ENCODE measurements at regions not wholly inside any gene's neighbourhood (a gene's known extent, or its start where the extent isn't known, plus 50 kb on each side); places are given as distances from the start of the nearest gene placed in this dataset.

DNA sequence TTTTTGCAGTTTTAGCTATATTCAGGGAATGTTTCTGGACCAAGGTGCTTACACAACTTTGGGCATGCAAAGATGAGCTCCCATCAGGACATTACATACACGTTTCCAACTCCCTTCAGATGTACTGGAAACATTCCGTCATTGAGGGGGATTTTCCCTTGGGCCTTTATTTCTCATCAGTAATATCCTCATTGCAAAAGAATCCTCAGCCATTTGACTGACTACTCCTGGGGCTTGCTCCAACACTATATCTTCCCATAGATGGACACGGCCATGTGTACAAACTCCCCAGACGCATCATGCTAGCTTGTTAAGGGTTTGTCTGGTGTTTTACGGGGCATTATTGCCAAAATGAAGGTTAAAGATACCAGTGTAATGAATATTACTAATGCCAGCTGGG, 59.3 kb upstream of the NUP160 start:
- no peak for DNase-seq (ENCODE audit: low read depth in 1 of 2, low spot score in 2 of 2)
- FAIRE-seq = no peak
- CTCF ChIA-PET (ENCODE audit: partially characterized antibody) = interaction anchor here (0.6 to 0.7 kb wide), 5 partner anchors 12 to 1493 kb away, joined by 3 to 4 read pairs (median 3); no protein-coding TSS in a partner anchor
- no peak for TF ChIP-seq CREB1 (IDR thresholded peaks at IDR 0.05)
- no peak for TF ChIP-seq KDM4A (IDR thresholded peaks at IDR 0.05; ENCODE audit: low read depth, low read length, severe bottlenecking)
- no peak for TF ChIP-seq RNF2 (IDR thresholded peaks at IDR 0.05; ENCODE audit: borderline replicate concordance, low read depth, low read length, missing control alignments, poor library complexity, severe bottlenecking)
- TF ChIP-seq YY1 (IDR thresholded peaks at IDR 0.05; ENCODE audit: low read depth, low read length) = no peak
- TF ChIP-seq EZH2 (IDR thresholded peaks at IDR 0.05; ENCODE audit: low read depth, low read length, severe bottlenecking) = no peak
- TF ChIP-seq PHF8 (conservative IDR thresholded peaks at IDR 0.05; ENCODE audit: low read depth, low read length) = no peak
- no peak for TF ChIP-seq POLR2A (IDR thresholded peaks at IDR 0.05; ENCODE audit: control extremely low read depth in 1 of 2, low read depth in 2 of 2, low read length in 2 of 2)
- no peak for TF ChIP-seq NRF1 (IDR thresholded peaks at IDR 0.05; ENCODE audit: low read depth, low read length)
- TF ChIP-seq SIRT6 (IDR thresholded peaks at IDR 0.05; ENCODE audit: low read length) = no peak
- TF ChIP-seq POU5F1 (IDR thresholded peaks at IDR 0.05; ENCODE audit: low read depth, low read length) = no peak
- TF ChIP-seq CBX8 (IDR thresholded peaks at IDR 0.05; ENCODE audit: borderline replicate concordance, low read depth, low read length) = no peak
- TF ChIP-seq SP4 (IDR thresholded peaks at IDR 0.05; ENCODE audit: low read length) = no peak
- no peak for TF ChIP-seq KDM1A (IDR thresholded peaks at IDR 0.05; ENCODE audit: borderline replicate concordance, low read length)
- TF ChIP-seq JUN (IDR thresholded peaks at IDR 0.05; ENCODE audit: low read depth, low read length) = no peak
- no peak for TF ChIP-seq EP300 (IDR thresholded peaks at IDR 0.05; ENCODE audit: borderline replicate concordance in 1 of 2, low read depth in 2 of 2, low read length in 2 of 2)

More for the DNA sequence above, 59.3 kb upstream of the NUP160 start:
- Histone ChIP-seq H3K18ac (ENCODE audit: extremely low read depth, low read length) (no peak overlapping the region), H3K9ac (replicated peaks in 1 of 4; ENCODE audit: extremely low read depth in 1 of 4, low read depth in 3 of 4, low read length in 3 of 4) (no peak overlapping the region), H2BK20ac (ENCODE audit: low read length) (no peak overlapping the region), H3K23ac (ENCODE audit: insufficient read length) (no peak overlapping the region), H4K20me1 (replicated peaks in 1 of 2; ENCODE audit: control insufficient read depth in 1 of 2, insufficient read depth in 2 of 2, low read length in 2 of 2) (no peaks in the 10 kb centered on the region), H3K4me1 (replicated peaks in 1 of 4; ENCODE audit: control insufficient read depth in 3 of 4, insufficient read depth in 4 of 4, low read length in 3 of 4) (no peaks in the 10 kb centered on the region), H4K5ac (ENCODE audit: insufficient read length, low read depth, low read length) (no peak overlapping the region), H2BK15ac (ENCODE audit: low read length) (no peak overlapping the region), H2BK5ac (ENCODE audit: low read depth, low read length) (no peak overlapping the region), H3K36me3 (ENCODE audit: control insufficient read depth in 2 of 4, insufficient read depth in 4 of 4, low read length in 3 of 4) (no peaks in the 10 kb centered on the region), H2AFZ (ENCODE audit: low read length) (no peak overlapping the region), H3K27me3 (replicated peaks in 1 of 4; ENCODE audit: control insufficient read depth in 3 of 4, extremely low read depth in 1 of 4, insufficient read depth in 3 of 4, low read length in 3 of 4) (no peaks in the 10 kb centered on the region; a peak in 1 of 7 replicates), H3K56ac (replicated peaks; ENCODE audit: insufficient read length, low read depth, low read length) (no peak overlapping the region), H2BK12ac (ENCODE audit: low read depth, low read length) (no peak overlapping the region), H4K8ac (ENCODE audit: extremely low read depth, insufficient read depth, low read length) (no peak overlapping the region), H3K4me2 (ENCODE audit: insufficient read depth in 1 of 2, low read depth in 2 of 2, low read length in 2 of 2) (no peak overlapping the region), H2BK120ac (replicated peaks; ENCODE audit: low read depth, low read length) (no peak overlapping the region), H3K79me2 (ENCODE audit: control insufficient read depth in 1 of 2, insufficient read depth in 2 of 2, low read length in 2 of 2) (no peaks in the 10 kb centered on the region), H3K4me3 (ENCODE audit: extremely low read depth in 1 of 4, insufficient read depth in 2 of 4, low read depth in 3 of 4, low read length in 4 of 4) (no peak overlapping the region), H3K9me3 (ENCODE audit: insufficient read depth in 2 of 2, low read depth in 1 of 2, low read length in 1 of 2) (no peaks in the 10 kb centered on the region), H3K4ac (replicated peaks; ENCODE audit: insufficient read length, low read depth, low read length) (no peak overlapping the region), H3K79me1 (ENCODE audit: low read depth, low read length) (no peaks in the 10 kb centered on the region), H3K14ac (ENCODE audit: insufficient read length) (no peak overlapping the region), H3K23me2 (ENCODE audit: low read depth, low read length) (no peaks in the 10 kb centered on the region; the same call in 1 of the 2 replicates), H2AK5ac (ENCODE audit: low read depth, low read length) (no peak overlapping the region), H4K91ac (replicated peaks; ENCODE audit: insufficient read length, low read length) (no peak overlapping the region), H3K27ac (ENCODE audit: low read depth, low read length) (no peak overlapping the region)
- 88% methylated on average over 5 of the region's 5 CpGs; no CpG with 5 or more reads in 1 of the 2 experiments for WGBS, 2 experiments (ENCODE audit: extremely low coverage in 1 of 2, insufficient coverage in 1 of 2, insufficient read length in 1 of 2, insufficient replicate concordance in 2 of 2, low coverage in 1 of 2, low lambda C conversion rate in 2 of 2, missing lambda C conversion rate in 1 of 2)
- POLR2A ChIA-PET (ENCODE audit: partially characterized antibody) = no interaction called here

All from H1 (cell line).